ENCODE measurements at regions not wholly inside any gene's neighbourhood (a gene's known extent, or its start where the extent isn't known, plus 50 kb on each side); places are given as distances from the start of the nearest gene placed in this dataset.

DNA sequence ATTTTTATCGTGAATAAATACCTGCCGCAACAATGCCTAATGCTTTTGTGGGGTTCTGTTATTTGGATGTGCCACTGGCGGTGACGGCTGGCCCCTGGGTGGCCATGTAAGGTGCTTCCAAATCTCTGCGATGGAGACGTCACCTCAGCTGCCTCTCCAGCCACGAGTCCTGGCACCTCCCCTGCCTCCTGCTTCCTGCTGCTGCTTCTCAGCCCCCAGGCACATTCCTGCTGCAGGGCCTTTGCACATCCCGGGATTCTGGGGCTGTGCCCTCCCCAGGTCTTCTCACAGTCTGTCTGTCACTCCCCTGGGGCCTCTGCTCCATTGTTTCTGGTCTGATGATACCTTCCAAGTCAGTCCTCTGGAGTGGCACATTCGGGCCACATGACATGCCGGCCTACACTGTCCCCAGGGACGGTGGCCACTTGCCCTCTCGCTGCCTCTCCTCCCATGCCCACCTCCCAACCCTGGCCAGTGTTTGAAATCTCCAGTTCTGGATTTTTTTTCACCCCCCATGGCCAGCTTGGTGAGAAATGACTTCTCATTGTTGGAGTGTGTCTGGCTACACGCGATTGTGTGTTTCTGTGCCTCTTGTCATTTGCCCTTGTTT is 151.8 kb downstream of the KIF26A start:
- Histone ChIP-seq H3K36me3 (ENCODE audit: control insufficient read depth in 1 of 2, insufficient read depth in 2 of 2, low read length in 2 of 2) (no peaks in the 10 kb centered on the region), H3K79me2 (ENCODE audit: insufficient read depth, low read length) (no peaks in the 10 kb centered on the region), H3K9ac (ENCODE audit: low read length) (no peak overlapping the region), H4K20me1 (ENCODE audit: insufficient read depth) (no peaks in the 10 kb centered on the region), H3K9me2 (ENCODE audit: insufficient read depth) (no peaks in the 10 kb centered on the region), H3K4me2 (ENCODE audit: low read length) (no peak overlapping the region), H3K9me3 (ENCODE audit: control insufficient read depth in 1 of 2, insufficient read depth in 1 of 2, low read depth in 1 of 2, low read length in 2 of 2) (no peaks in the 10 kb centered on the region), H3K4me1 (ENCODE audit: control insufficient read depth in 1 of 2, insufficient read depth in 2 of 2, low read length in 2 of 2) (no peaks in the 10 kb centered on the region; a peak in 1 of 4 replicates), H3K27me3 (ENCODE audit: insufficient read depth, low read length) (no peaks in the 10 kb centered on the region), H3K4me3 (replicated peaks in 1 of 2; ENCODE audit: low read depth in 1 of 2, low read length in 2 of 2) (no peak overlapping the region), H2AFZ (ENCODE audit: low read depth, low read length, poor library complexity, severe bottlenecking) (no peak overlapping the region), H3K27ac (ENCODE audit: low read depth, low read length) (no peak overlapping the region)
- intact Hi-C loops (cut with micrococcal nuclease): no loop called here
- POLR2A ChIA-PET: no interaction called here
- RAD21 ChIA-PET (ENCODE audit: low non-redundant PET in 1 of 2, low total read pairs in 2 of 2, uncharacterized antibody in 2 of 2, unreplicated experiment in 2 of 2): no interaction called here
- CTCF ChIA-PET: interaction anchor here (1.5 kb wide), 1 partner anchor 52 kb away, joined by 3 read pairs; no protein-coding TSS in a partner anchor
- ATAC-seq (no peak), DNase-seq (ENCODE audit: low read depth, low spot score) (no peak)
- TF ChIP-seq, protein P1, sequence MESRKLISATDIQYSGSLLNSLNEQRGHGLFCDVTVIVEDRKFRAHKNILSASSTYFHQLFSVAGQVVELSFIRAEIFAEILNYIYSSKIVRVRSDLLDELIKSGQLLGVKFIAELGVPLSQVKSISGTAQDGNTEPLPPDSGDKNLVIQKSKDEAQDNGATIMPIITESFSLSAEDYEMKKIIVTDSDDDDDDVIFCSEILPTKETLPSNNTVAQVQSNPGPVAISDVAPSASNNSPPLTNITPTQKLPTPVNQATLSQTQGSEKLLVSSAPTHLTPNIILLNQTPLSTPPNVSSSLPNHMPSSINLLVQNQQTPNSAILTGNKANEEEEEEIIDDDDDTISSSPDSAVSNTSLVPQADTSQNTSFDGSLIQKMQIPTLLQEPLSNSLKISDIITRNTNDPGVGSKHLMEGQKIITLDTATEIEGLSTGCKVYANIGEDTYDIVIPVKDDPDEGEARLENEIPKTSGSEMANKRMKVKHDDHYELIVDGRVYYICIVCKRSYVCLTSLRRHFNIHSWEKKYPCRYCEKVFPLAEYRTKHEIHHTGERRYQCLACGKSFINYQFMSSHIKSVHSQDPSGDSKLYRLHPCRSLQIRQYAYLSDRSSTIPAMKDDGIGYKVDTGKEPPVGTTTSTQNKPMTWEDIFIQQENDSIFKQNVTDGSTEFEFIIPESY (IDR thresholded peaks at IDR 0.05; ENCODE audit: extremely low read depth, insufficient replicate concordance, low read length): no peak
- TF ChIP-seq EZH2 (IDR thresholded peaks at IDR 0.05): no peak
- TF ChIP-seq ZFX (IDR thresholded peaks at IDR 0.05): no peak
- TF ChIP-seq, protein P2, sequence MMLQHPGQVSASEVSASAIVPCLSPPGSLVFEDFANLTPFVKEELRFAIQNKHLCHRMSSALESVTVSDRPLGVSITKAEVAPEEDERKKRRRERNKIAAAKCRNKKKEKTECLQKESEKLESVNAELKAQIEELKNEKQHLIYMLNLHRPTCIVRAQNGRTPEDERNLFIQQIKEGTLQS (IDR thresholded peaks at IDR 0.05): no peak
- no peak for TF ChIP-seq YY1 (IDR thresholded peaks at IDR 0.05; ENCODE audit: extremely low read depth, insufficient replicate concordance, low read depth, low read length)
- TF ChIP-seq SP1 (IDR thresholded peaks at IDR 0.05; ENCODE audit: low read depth): no peak
- TF ChIP-seq EGR1 (IDR thresholded peaks at IDR 0.05; ENCODE audit: low read depth): no peak
- TF ChIP-seq POLR2AphosphoS5 (IDR thresholded peaks at IDR 0.05; ENCODE audit: low read depth, low read length): no peak
- TF ChIP-seq RAD21 (IDR thresholded peaks at IDR 0.05; ENCODE audit: low read depth): no peak
- TF ChIP-seq, protein P3, sequence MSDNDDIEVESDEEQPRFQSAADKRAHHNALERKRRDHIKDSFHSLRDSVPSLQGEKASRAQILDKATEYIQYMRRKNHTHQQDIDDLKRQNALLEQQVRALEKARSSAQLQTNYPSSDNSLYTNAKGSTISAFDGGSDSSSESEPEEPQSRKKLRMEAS (IDR thresholded peaks at IDR 0.05): no peak
- no peak for TF ChIP-seq SIN3A (IDR thresholded peaks at IDR 0.05; ENCODE audit: low read depth)
- TF ChIP-seq CEBPB (IDR thresholded peaks at IDR 0.05; ENCODE audit: low read depth): no peak
- no peak for TF ChIP-seq ZNF274 (IDR thresholded peaks at IDR 0.05; ENCODE audit: low read depth, low read length)
- no TSS peak for BruUV-seq (replicated peaks)
